Smooth muscle cell of the brain vasculature (primary cell): ENCODE measurements at regions not wholly inside any gene's neighbourhood (a gene's known extent, or its start where the extent isn't known, plus 50 kb on each side); places are given as distances from the start of the nearest gene placed in this dataset.

Experiments
- DNase-seq: peaks from one replicate; pipeline ENCODE4 v3.0.0-alpha.2; 2012; ENCODE audit warnings: low read depth, low spot score

DNA sequence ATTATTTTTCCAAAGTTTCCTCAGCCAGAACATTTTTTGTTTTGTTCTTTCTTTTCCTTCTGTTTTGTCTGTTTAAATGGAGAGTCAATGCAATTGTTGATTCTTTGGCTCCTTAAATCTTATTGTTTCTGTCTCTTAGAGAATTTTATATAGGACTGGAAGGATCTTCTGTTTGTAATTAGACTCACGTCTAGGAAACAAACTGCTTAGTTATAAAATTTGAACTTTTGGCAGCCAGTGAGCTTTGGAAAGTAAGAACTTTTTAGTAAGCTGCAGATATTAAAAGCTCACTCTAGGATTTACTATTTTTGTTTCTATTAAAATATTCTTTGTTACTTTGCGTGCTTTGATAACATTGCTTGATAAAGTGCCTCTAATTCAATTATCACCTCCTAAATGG is 109.8 kb upstream of the HNRNPU start:
- DNase-seq = no peak

- no peak for DNase-seq
Observed at GRCh38 chr1:244971552-244972216, 107.3 kb upstream of the HNRNPU start.

DNA sequence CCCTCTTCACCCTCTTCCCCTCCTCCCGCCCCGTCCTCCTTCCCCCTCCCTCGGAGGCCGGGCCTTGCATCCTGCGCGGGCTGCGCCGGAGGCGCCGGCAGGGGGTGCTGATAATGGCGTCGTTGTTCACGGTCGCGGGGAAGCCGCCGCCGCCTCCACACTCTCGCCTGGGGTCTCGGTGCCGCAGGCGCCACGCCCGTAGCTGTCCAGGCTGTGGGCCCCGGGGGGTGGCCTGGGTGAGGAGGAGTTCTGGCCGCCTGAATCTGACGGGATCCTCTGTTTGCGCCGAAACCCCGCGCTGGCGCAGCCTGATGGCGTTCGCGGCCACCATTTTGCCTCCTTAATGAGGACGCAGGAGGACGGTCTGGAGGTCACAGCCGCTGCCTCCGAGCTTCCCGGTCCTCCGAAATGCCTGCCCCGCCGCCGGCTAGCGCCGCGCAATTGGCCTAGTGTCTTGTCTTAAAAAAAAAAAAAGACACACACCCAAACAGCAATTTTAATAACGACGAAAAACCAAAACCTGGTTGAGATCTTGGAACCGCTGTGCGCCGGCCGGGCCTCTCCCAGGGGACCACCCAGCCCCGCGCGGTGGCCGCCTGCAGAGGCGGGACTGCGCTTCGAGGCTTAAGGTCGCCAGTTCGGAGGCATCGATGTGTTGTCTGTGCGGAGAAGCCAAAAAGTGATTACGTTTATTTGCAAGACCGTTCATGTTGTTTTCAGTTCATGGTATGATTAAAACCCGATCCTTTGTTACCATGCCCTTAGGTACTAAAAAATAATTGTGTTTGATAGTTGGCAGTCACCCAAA is 106.6 kb upstream of the HNRNPU start:
- DNase-seq = peak; percentile 95

GRCh38 chr1:244970236-244970743 is 105.9 kb upstream of the HNRNPU start:
- no peak for DNase-seq

DNA sequence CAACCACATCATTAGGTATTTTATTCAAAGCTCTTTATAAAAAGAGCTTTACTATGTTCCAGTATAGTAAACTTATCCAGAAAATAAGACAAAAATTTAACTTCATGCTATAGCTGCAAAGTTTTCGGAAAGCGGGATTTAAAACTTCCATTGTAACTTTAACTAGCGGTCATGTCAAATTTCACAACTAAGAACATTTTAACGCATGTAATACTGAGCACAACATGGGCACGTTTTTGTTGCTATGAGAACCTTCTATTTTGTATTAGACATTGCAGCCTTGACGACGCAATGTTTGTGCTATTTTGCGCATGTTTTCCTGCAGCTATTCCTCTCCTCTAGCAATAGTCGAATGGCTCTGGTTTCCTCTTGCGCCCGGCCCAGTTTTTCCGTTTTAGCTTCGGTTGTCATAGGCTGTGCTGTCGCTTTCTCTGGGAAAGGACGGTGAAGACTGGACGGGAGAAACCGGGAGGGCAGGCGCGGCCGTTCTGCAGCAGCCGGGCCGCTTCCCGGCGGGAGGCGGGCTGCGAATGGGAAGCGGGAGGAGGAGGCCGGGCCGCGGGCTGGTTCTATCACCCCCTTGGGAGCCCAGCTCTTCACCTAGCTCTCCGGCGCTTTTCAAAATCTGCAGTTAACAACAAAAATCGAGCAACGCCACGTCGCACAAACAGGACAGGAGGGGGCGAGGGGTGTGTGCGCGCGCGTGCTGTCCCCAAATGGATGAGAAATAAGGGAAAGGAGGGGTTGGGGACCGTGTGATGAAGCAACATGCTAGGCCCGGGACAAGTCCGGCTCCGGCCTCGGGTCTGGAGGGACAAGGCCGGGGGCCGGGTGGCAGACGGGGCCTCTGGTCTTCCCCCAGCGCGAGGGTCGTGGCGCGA is 105.3 kb upstream of the HNRNPU start:
- DNase-seq = peak; percentile 67

- DNase-seq = no peak
Observed at GRCh38 chr1:244968881-244969280, 104.5 kb upstream of the HNRNPU start.

DNA sequence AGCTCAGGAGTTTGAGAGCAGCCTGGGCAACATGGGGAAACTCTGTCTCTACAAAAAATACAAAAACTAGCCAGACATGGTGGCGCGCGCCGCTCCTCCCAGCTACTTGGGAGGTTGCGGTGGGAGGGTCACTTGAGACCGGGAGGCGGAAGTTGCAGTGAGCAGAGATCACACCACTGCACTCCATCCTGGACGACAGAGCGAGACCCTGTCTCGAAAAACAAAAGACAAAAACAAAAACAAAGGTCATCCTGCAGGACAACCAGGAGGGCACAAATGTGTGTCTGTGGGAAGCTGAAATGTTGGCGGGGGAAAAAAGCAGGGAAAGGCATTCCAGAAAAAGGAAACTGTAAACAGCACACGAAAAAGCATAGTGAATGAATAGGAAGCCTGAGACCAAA is 104.1 kb upstream of the HNRNPU start:
- no peak for DNase-seq

- no peak for DNase-seq
Observed at GRCh38 chr1:244967159-244967558, 102.8 kb upstream of the HNRNPU start.

DNA sequence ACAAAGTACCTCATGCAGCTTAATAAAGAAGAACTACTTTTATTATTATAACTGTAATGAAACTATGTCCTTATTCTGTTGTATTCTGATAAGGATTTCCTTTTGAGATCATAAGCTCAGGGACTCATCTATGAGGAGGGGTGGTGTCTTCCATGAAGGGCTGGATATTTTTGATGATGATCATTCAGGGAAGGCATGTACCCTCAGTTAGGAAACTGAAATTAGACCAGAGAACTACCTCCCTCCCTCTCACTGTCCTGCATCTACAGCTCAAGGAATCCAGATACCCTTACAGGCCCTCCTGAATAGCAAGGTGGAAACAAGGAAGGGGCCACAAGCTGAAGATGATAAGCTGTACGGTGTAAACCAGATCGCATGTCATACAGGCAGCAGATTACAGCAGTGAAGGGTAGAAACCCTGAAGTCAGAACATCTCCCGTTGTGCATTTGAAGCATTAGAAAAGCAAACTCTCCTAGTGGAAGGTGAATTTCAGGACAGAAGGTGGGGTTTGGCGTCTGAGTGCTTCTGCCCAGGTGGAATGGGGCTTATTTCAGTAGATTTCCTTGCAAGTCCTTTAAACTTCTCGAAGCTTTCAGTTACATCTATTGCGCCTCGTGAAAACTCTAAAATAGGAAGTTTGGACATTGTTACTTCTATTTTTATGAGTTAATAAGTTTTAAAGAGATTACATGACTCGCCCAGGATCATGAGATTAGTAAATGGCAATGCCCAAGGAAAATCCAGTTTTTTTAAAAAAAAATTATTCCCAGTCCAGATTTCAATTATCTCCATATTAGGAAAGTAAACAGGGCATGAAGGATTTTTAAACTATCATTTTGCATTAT is 101.1 kb upstream of the HNRNPU start:
- no peak for DNase-seq

GRCh38 chr1:244964112-244964971 is 100.0 kb upstream of the HNRNPU start:
- peak; percentile 41 for DNase-seq

DNA sequence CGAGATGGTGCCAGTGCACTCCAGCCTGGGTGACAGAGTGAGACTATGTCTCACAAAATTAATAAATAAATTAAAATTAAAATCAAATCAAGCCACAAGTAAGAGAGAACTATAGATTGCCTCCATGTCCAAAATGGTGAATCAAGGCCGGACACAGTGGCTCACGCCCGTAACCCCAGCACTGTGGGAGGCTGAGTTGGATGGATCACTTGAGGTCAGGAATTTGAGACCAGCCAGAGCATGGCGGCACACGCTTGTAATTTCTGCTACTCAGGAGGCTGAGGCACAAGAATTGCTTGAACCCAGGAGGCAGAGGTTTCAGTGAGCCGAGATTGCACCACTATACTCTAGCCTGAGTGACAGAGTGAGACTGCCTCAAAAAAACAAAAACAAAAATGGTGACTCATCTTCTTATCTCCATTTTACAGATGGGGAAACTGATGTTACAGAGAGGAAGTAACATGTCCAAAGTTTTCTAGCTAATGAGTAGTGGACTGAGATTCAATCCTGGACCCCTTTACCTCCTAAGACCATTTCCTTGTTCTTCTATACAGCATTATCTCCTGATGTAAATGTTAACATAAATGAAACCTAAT is 99.0 kb upstream of the HNRNPU start:
- DNase-seq = no peak

- DNase-seq = no peak
Observed at GRCh38 chr1:244962130-244962529, 97.8 kb upstream of the HNRNPU start.

DNA sequence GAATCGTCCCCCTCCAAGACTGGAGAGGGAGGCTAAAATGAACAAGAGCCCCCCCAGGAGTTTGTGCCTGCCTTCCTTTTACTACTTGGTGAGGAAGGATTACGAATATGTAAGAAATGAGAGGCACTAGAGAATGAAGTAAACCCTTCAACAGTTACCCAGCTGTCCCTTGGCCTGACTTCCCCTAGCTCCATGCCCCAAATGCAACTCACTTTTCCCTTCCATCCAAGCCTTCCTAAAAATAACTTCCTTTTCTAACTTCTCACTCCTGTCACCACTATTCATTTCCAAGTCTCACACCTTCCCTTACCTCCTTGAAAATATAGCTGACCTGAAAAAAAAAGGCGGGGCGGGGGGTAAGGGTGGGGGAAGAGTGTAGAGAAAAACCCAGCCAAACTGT is 96.6 kb upstream of the HNRNPU start:
- no peak for DNase-seq

GRCh38 chr1:244958593-244958992 is 94.2 kb upstream of the HNRNPU start:
- no peak for DNase-seq

DNA sequence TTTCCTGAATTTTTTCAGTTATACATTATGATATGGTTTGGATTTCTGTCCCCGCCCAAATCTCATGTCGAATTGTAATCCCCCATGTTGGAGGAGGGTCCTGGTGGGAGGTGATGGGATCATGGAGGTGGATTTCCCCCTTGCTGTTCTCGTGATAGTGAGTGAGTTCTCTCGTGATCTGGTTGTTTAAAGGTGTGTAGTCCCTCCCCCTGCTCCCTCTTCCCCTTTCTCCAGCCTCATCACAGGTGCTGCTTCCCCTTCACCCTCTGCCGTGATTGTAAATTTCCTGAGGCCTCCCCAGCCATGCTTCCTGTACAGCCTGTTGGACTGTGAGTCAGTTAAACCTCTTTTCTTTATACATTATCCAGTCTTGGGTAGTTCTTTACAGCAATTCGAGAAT is 93.2 kb upstream of the HNRNPU start:
- DNase-seq = no peak

DNA sequence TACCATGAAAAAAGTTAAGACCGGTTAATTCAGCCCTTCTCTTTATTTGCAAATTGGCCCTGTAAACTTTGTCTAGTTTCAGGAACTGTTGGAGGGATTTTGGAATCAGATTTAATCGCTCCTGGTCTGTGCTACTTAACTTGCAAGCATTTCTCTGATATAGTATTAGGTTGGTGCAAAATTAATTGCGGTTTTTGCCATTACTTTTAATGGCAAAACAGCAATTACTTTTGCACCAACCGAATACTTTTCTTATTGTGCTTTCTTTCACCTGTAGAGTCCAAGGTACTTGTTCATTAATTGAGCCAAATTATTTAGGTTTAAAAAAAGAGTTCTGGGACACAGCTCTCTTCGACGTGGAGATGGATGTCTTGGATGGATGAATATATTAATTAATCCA is 92.8 kb upstream of the HNRNPU start:
- no peak for DNase-seq

GRCh38 chr1:244955661-244956060 is 91.3 kb upstream of the HNRNPU start:
- DNase-seq = no peak

DNA sequence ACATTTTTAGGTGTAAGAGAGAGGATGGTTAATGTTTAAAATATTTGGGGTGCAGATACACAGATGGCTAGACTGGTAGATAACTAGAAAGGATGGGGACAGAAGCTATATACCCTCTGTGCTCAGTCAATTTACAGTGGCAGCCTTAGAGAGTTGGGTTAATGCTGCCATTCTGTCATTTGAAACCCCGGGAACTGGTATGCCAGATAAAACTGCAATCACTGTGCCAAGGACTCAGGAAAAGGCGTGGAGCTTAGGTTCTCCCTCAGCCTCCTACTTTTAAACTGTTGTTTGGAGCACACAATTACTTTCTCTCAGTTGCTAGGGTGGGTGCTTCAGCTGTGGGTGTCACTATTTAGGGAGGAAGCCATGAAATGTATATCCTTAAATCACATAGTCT is 90.0 kb upstream of the HNRNPU start:
- no peak for DNase-seq

- DNase-seq = no peak
Observed at GRCh38 chr1:244953901-244954300, 89.6 kb upstream of the HNRNPU start.

DNA sequence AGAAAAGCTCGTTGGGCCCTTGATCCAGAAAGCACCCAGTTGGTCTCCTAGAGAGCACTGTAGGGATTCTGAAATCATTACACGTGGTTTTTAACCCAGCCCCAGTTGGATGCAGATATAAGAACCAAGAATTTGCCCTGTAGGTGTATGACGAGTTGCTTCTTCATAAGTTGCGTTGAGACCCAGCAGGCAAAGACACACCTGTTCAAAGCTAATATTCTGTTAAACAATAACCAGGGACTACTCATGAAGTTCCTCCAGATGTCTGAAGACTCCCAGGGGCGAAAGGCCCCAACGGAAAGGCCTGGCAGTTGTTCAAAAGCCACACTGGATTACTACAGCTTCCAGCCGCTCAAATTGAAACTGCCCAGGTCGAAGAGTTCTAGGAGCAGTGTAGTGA is 88.6 kb upstream of the HNRNPU start:
- DNase-seq = no peak
